H9 (cell line): ENCODE measurements at regions not wholly inside any gene's neighbourhood (a gene's known extent, or its start where the extent isn't known, plus 50 kb on each side); places are given as distances from the start of the nearest gene placed in this dataset.

ENCODE experiments used
- DNase-seq: peaks from one replicate; pipeline ENCODE4 v3.0.0-alpha.2; 2017
- H2AFZ ChIP-seq: one replicate; pipeline ENCODE4 v1.6.1; 2013; ENCODE audit warnings: mild to moderate bottlenecking, low read length, control low read depth, moderate library complexity
- H2AK5ac ChIP-seq: 2 replicates; pipeline ENCODE4 v1.6.1; 2013; ENCODE audit warnings: low read length, control low read depth, mixed read lengths; ENCODE audit not compliant: insufficient read length
- H2BK120ac ChIP-seq: one replicate; pipeline ENCODE4 v1.6.1; 2013; ENCODE audit warnings: low read depth, mild to moderate bottlenecking, low read length, control low read depth, inconsistent platforms; ENCODE audit not compliant: poor library complexity, severe bottlenecking
- H2BK12ac ChIP-seq: 2 replicates; pipeline ENCODE4 v1.6.1; 2013; ENCODE audit warnings: low read length, control low read depth, mixed read lengths, low read depth; ENCODE audit not compliant: insufficient read length
- H2BK15ac ChIP-seq: 2 replicates; pipeline ENCODE4 v1.6.1; 2013; ENCODE audit warnings: low read depth, low read length, control low read depth
- H2BK20ac ChIP-seq: one replicate; pipeline ENCODE4 v1.6.1; 2013; ENCODE audit warnings: low read depth, mild to moderate bottlenecking, low read length, control low read depth, inconsistent platforms; ENCODE audit not compliant: poor library complexity, severe bottlenecking
- H2BK5ac ChIP-seq: 2 replicates; pipeline ENCODE4 v1.6.1; 2013; ENCODE audit warnings: low read length, control low read depth, mixed read lengths; ENCODE audit not compliant: insufficient read length
- H3K14ac ChIP-seq: 2 replicates; pipeline ENCODE4 v1.6.1; 2013; ENCODE audit warnings: low read length, control low read depth; ENCODE audit not compliant: insufficient read depth
- H3K18ac ChIP-seq: 2 replicates; pipeline ENCODE4 v1.6.1; 2013; ENCODE audit warnings: low read depth, mild to moderate bottlenecking, mixed read lengths, low read length, control low read depth; ENCODE audit not compliant: insufficient read length
- H3K23ac ChIP-seq: 2 replicates; pipeline ENCODE4 v1.6.1; 2013; ENCODE audit warnings: low read length, control low read depth, mixed read lengths, low read depth; ENCODE audit not compliant: insufficient read length
- H3K23me2 ChIP-seq: 2 replicates; pipeline ENCODE4 v1.6.1; 2013; ENCODE audit warnings: low read depth, mild to moderate bottlenecking, mixed read lengths, low read length, control low read depth; ENCODE audit not compliant: insufficient read length, poor library complexity, severe bottlenecking
- H3K27ac ChIP-seq: 2 replicates; pipeline ENCODE4 v1.5.1; 2013; ENCODE audit warnings: low read length, control low read depth, mixed read lengths, low read depth; ENCODE audit not compliant: insufficient read length
- H3K27me3 ChIP-seq: 2 replicates; pipeline ENCODE4 v1.6.1; 2013; ENCODE audit warnings: low read length, control low read depth, inconsistent platforms; ENCODE audit not compliant: insufficient read depth
- H3K4ac ChIP-seq: 2 replicates; pipeline ENCODE4 v1.6.1; 2013; ENCODE audit warnings: low read depth, mild to moderate bottlenecking, control low read depth, inconsistent platforms, low read length, moderate library complexity
- H3K4me1 ChIP-seq: 2 replicates; pipeline ENCODE4 v1.6.1; 2013; ENCODE audit warnings: low read length, control low read depth, inconsistent platforms; ENCODE audit not compliant: insufficient read depth
- H3K4me2 ChIP-seq: 2 replicates; pipeline ENCODE4 v1.6.1; 2013; ENCODE audit warnings: low read length, control low read depth, mixed read lengths; ENCODE audit not compliant: insufficient read length, insufficient read depth
- H3K56ac ChIP-seq: 2 replicates; pipeline ENCODE4 v1.6.1; 2013; ENCODE audit warnings: low read depth, mild to moderate bottlenecking, mixed read lengths, low read length, control low read depth; ENCODE audit not compliant: insufficient read length
- H3K79me1 ChIP-seq: 2 replicates; pipeline ENCODE4 v1.6.1; 2013; ENCODE audit warnings: low read depth, mild to moderate bottlenecking, moderate library complexity, low read length, control low read depth, inconsistent platforms; ENCODE audit not compliant: insufficient read depth, poor library complexity, severe bottlenecking
- H3K79me2 ChIP-seq: 2 replicates; pipeline ENCODE4 v1.6.1; 2013; ENCODE audit warnings: low read length, control low read depth, inconsistent platforms; ENCODE audit not compliant: insufficient read depth
- H3K9ac ChIP-seq: 2 replicates; pipeline ENCODE4 v1.6.1; 2013; ENCODE audit warnings: low read length, control low read depth, mixed read lengths; ENCODE audit not compliant: insufficient read length; ENCODE audit errors: extremely low read depth
- H3K9me3 ChIP-seq: one replicate; pipeline ENCODE4 v1.6.1; 2013; ENCODE audit warnings: low read depth, low read length, inconsistent platforms; ENCODE audit not compliant: control insufficient read depth
- H3T11ph ChIP-seq: one replicate; pipeline ENCODE4 v1.6.1; 2013; ENCODE audit warnings: mild to moderate bottlenecking, low read length, control low read depth, inconsistent platforms
- H4K20me1 ChIP-seq: one replicate; pipeline ENCODE4 v1.6.1; 2013; ENCODE audit not compliant: control insufficient read depth, insufficient read length, insufficient read depth
- H4K5ac ChIP-seq: 2 replicates; pipeline ENCODE4 v1.6.1; 2013; ENCODE audit warnings: low read depth, mild to moderate bottlenecking, mixed read lengths, low read length, control low read depth; ENCODE audit not compliant: insufficient read length
- H4K8ac ChIP-seq: replicated peaks from 2 replicates; pipeline ENCODE4 v1.6.1; 2013; ENCODE audit warnings: low read length, control low read depth, mixed read lengths, low read depth; ENCODE audit not compliant: insufficient read length
- H4K91ac ChIP-seq: 2 replicates; pipeline ENCODE4 v1.6.1; 2013; ENCODE audit warnings: low read depth, mild to moderate bottlenecking, moderate library complexity, mixed read lengths, low read length, control low read depth; ENCODE audit not compliant: insufficient read length
- H3K27ac Mint-ChIP-seq, 3 experiments: 2 replicates in 2 of 3; 3 replicates in 1 of 3; pipeline ENCODE4 v1.8.0; 2020 to 2021; ENCODE audit warnings: mixed read lengths in 3 of 3, mild to moderate bottlenecking in 1 of 3, moderate library complexity in 1 of 3
- H3K27me3 Mint-ChIP-seq: 2 replicates; pipeline ENCODE4 v1.8.0; 2021; ENCODE audit warnings: low read depth, mild to moderate bottlenecking, moderate library complexity, mixed read lengths
- H3K36me3 Mint-ChIP-seq, 3 experiments: 2 replicates in 2 of 3; 3 replicates in 1 of 3; pipeline ENCODE4 v1.8.0; 2020 to 2021; ENCODE audit warnings: low read depth in 3 of 3, mixed read lengths in 3 of 3; ENCODE audit not compliant: insufficient read depth in 1 of 3
- H3K4me1 Mint-ChIP-seq, 2 experiments: 2 replicates each; pipeline ENCODE4 v1.8.0; 2020; ENCODE audit warnings: mixed read lengths in 2 of 2
- H3K4me3 Mint-ChIP-seq, 2 experiments: 2 replicates in 1 of 2; 3 replicates in 1 of 2; pipeline ENCODE4 v1.8.0; 2020 to 2021; ENCODE audit warnings: mild to moderate bottlenecking in 2 of 2, mixed read lengths in 2 of 2, moderate library complexity in 1 of 2
- H3K9me3 Mint-ChIP-seq, 2 experiments: 2 replicates in 1 of 2; 3 replicates in 1 of 2; pipeline ENCODE4 v1.8.0; 2020; ENCODE audit warnings: mild to moderate bottlenecking in 2 of 2, mixed read lengths in 2 of 2, moderate library complexity in 1 of 2
- WGBS: extraction: QIAGEN DNeasy Blood & Tissue Kit; methylation state at CpG from one replicate; pipeline ENCODE4 v1.1.7; 2013; ENCODE audit warnings: missing lambda C conversion rate, low lambda C conversion rate, mixed read lengths; ENCODE audit not compliant: insufficient read length; ENCODE audit errors: extremely low coverage; 5-methylcytosine and 5-hydroxymethylcytosine counted together
- TF ChIP-seq, protein P1 (sequence below): fragments of 200-600 bp; sonication (generic); conservative IDR thresholded peaks from 3 replicates; pipeline ENCODE4 v1.8.0; 2021; ENCODE audit warnings: antibody characterized with exemption, mild to moderate bottlenecking

DNA sequence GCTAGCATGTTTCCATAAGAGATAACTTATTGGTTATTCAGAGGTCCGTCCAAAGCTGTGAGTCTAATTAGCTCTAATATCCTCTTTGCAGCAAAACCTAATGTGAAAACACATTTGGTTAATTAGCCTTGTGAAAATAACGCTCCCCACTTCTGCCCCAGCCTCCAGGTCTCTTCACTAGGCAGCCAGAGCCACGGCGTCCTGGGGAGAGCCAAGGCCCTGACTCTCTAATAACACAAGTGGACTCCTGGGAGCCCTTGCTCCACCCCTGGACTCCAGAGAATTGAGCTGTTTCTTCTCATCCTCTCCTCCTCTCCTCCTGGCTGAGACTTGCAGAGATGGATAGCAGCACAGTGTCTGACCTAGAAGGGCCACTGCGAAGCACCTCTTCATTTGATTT is 78.8 kb downstream of the CCDC185 start:
- H3K9ac ChIP-seq, result no peak overlapping the region
- no peak overlapping the region for H2BK20ac ChIP-seq
- Mint-ChIP-seq H3K27ac (no peak overlapping the region; a peak in 1 of 7 replicates), H3K9me3 (peaks cover 3 to 5% of the 10 kb centered on the region in 2 experiments; a peak in 4 of 5 replicates), H3K36me3 (peaks cover 0 to 7% (median 3%) of the 10 kb centered on the region in 3 experiments; a peak in 2 of 7 replicates), H3K4me1 (peaks cover 9 to 14% of the 10 kb centered on the region in 2 experiments), H3K27me3 (peaks cover 9% of the 10 kb centered on the region), H3K4me3 (no peak overlapping the region)
- H3K27me3 ChIP-seq, result no peaks in the 10 kb centered on the region
- H3K4ac ChIP-seq, result no peak overlapping the region
- no peaks in the 10 kb centered on the region for H3K4me1 ChIP-seq
- H2BK5ac ChIP-seq, result no peak overlapping the region
- no peak overlapping the region for H3K18ac ChIP-seq
- no CpG with 5 or more reads among the region's 5 CpGs for WGBS
- no peak overlapping the region for H3T11ph ChIP-seq
- no peaks in the 10 kb centered on the region for H4K20me1 ChIP-seq
- H2AFZ ChIP-seq, result no peak overlapping the region
- no peak overlapping the region for H3K56ac ChIP-seq
- no peak overlapping the region for H4K8ac ChIP-seq
- H3K14ac ChIP-seq, result no peak overlapping the region
- H3K79me1 ChIP-seq, result no peaks in the 10 kb centered on the region
- no peak overlapping the region for H4K91ac ChIP-seq
- H4K5ac ChIP-seq, result no peak overlapping the region
- H3K27ac ChIP-seq, result no peak overlapping the region
- no peak overlapping the region for H3K23ac ChIP-seq
- H2BK120ac ChIP-seq, result no peak overlapping the region
- H2BK15ac ChIP-seq, result no peak overlapping the region
- H2AK5ac ChIP-seq, result no peak overlapping the region
- H3K9me3 ChIP-seq, result no peaks in the 10 kb centered on the region
- no peaks in the 10 kb centered on the region for H3K79me2 ChIP-seq
- H2BK12ac ChIP-seq, result no peak overlapping the region
- no peak overlapping the region for H3K4me2 ChIP-seq
- TF ChIP-seq, protein P1, sequence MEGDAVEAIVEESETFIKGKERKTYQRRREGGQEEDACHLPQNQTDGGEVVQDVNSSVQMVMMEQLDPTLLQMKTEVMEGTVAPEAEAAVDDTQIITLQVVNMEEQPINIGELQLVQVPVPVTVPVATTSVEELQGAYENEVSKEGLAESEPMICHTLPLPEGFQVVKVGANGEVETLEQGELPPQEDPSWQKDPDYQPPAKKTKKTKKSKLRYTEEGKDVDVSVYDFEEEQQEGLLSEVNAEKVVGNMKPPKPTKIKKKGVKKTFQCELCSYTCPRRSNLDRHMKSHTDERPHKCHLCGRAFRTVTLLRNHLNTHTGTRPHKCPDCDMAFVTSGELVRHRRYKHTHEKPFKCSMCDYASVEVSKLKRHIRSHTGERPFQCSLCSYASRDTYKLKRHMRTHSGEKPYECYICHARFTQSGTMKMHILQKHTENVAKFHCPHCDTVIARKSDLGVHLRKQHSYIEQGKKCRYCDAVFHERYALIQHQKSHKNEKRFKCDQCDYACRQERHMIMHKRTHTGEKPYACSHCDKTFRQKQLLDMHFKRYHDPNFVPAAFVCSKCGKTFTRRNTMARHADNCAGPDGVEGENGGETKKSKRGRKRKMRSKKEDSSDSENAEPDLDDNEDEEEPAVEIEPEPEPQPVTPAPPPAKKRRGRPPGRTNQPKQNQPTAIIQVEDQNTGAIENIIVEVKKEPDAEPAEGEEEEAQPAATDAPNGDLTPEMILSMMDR, result no peak
- H3K23me2 ChIP-seq, result no peaks in the 10 kb centered on the region
- no peak for DNase-seq
